ENCODE measurements at regions not wholly inside any gene's neighbourhood (a gene's known extent, or its start where the extent isn't known, plus 50 kb on each side); places are given as distances from the start of the nearest gene placed in this dataset.
A peak's percentile ranks its signal among the peaks of the same experiment; 100 is the strongest.

DNA sequence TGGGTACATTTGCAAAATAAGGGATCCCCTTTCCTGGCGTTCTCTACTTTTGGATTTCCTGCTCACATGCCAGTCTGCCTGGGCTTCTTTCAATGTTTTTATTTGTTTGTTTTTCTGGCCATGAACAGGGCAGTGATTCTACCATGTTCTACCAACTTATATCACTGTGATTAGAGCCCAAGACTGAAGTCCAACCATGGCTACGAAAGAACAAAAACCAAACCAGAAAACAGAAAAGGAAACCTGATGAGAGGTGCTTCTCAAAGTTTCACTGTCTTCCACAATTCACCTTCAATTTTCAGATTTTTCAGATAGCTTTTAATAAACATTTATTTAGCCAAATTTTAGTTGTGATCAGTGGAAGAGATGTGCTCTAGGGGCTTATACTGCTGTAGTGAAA is 187.6 kb upstream of the TACR3 start:
- no peak overlapping the region for H3K4me2 ChIP-seq (ENCODE audit: extremely low read depth, insufficient read depth, low read length)
- H3K36me3 ChIP-seq (ENCODE audit: control insufficient read depth, insufficient read depth, low read length): no peaks in the 10 kb centered on the region
- H3K4me1 ChIP-seq (ENCODE audit: control insufficient read depth, extremely low read depth, insufficient read depth, low read length): no peaks in the 10 kb centered on the region
- H3K79me2 ChIP-seq (ENCODE audit: control insufficient read depth, insufficient read depth, low read length): no peaks in the 10 kb centered on the region
- H3K27me3 ChIP-seq (ENCODE audit: control insufficient read depth, insufficient read depth, low read length): no peaks in the 10 kb centered on the region
- H2AFZ ChIP-seq (ENCODE audit: low read length): no peak overlapping the region
- no peaks in the 10 kb centered on the region for H3K9me3 ChIP-seq (ENCODE audit: control insufficient read depth, insufficient read depth, low read depth, low read length)
- no peak overlapping the region for H3K27ac ChIP-seq (ENCODE audit: insufficient read depth, low read length)
- no peak overlapping the region for H3K4me3 ChIP-seq (replicated peaks in 1 of 4; ENCODE audit: control extremely low read depth in 1 of 4, insufficient read depth in 1 of 4, low read depth in 3 of 4, low read length in 4 of 4)
- no peak for DNase-seq (ENCODE audit: low read depth in 2 of 2)
- H3K9ac ChIP-seq (ENCODE audit: insufficient read depth, low read length): no peak overlapping the region
- TF ChIP-seq EZH2 (IDR thresholded peaks at IDR 0.05; ENCODE audit: low read length, missing control alignments): no peak
- TF ChIP-seq, protein P1, sequence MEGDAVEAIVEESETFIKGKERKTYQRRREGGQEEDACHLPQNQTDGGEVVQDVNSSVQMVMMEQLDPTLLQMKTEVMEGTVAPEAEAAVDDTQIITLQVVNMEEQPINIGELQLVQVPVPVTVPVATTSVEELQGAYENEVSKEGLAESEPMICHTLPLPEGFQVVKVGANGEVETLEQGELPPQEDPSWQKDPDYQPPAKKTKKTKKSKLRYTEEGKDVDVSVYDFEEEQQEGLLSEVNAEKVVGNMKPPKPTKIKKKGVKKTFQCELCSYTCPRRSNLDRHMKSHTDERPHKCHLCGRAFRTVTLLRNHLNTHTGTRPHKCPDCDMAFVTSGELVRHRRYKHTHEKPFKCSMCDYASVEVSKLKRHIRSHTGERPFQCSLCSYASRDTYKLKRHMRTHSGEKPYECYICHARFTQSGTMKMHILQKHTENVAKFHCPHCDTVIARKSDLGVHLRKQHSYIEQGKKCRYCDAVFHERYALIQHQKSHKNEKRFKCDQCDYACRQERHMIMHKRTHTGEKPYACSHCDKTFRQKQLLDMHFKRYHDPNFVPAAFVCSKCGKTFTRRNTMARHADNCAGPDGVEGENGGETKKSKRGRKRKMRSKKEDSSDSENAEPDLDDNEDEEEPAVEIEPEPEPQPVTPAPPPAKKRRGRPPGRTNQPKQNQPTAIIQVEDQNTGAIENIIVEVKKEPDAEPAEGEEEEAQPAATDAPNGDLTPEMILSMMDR (conservative IDR thresholded peaks at IDR 0.05 in 1 of 2, IDR thresholded peaks at IDR 0.05 in 1 of 2; ENCODE audit: low read depth in 1 of 2, low read length in 2 of 2): no peak
- no peaks in the 10 kb centered on the region for H4K20me1 ChIP-seq (ENCODE audit: control insufficient read depth, extremely low read depth, insufficient read depth, low read length)

DNA sequence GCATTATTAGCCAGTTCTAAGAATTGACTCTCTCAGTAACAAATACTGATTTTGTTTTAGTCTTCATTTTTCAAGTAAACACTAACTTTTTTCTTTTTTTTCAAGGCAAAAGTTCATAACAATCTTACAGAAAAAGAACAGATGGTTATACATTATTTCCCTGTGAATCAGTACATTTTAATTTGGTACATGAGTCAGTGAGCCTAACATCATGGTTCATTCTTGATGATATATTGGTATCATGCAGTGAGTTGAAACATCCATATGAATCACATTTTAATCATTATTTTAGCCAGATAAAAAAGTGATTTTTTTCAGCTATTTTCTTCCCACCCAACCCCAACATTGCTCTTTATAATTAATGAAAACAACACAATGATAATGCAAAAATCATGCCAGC is 184.3 kb upstream of the TACR3 start:
- no peak overlapping the region for H3K9ac ChIP-seq (ENCODE audit: insufficient read depth, low read length)
- no peaks in the 10 kb centered on the region for H3K9me3 ChIP-seq (ENCODE audit: control insufficient read depth, insufficient read depth, low read depth, low read length)
- H3K4me2 ChIP-seq (ENCODE audit: extremely low read depth, insufficient read depth, low read length): no peak overlapping the region
- H4K20me1 ChIP-seq (ENCODE audit: control insufficient read depth, extremely low read depth, insufficient read depth, low read length): no peaks in the 10 kb centered on the region
- no peaks in the 10 kb centered on the region for H3K4me1 ChIP-seq (ENCODE audit: control insufficient read depth, extremely low read depth, insufficient read depth, low read length)
- H3K4me3 ChIP-seq (replicated peaks in 1 of 4; ENCODE audit: control extremely low read depth in 1 of 4, insufficient read depth in 1 of 4, low read depth in 3 of 4, low read length in 4 of 4): no peak overlapping the region
- H3K27ac ChIP-seq (ENCODE audit: insufficient read depth, low read length): no peak overlapping the region
- peak; percentile 37 to 38 for DNase-seq (ENCODE audit: low read depth in 2 of 2)
- H3K79me2 ChIP-seq (ENCODE audit: control insufficient read depth, insufficient read depth, low read length): no peaks in the 10 kb centered on the region
- TF ChIP-seq EZH2 (IDR thresholded peaks at IDR 0.05; ENCODE audit: low read length, missing control alignments): no peak
- TF ChIP-seq, protein P1 (conservative IDR thresholded peaks at IDR 0.05 in 1 of 2, IDR thresholded peaks at IDR 0.05 in 1 of 2; ENCODE audit: low read depth in 1 of 2, low read length in 2 of 2): no peak
- H2AFZ ChIP-seq (ENCODE audit: low read length): no peak overlapping the region
- no peaks in the 10 kb centered on the region for H3K36me3 ChIP-seq (ENCODE audit: control insufficient read depth, insufficient read depth, low read length)
- H3K27me3 ChIP-seq (ENCODE audit: control insufficient read depth, insufficient read depth, low read length): no peaks in the 10 kb centered on the region

DNA sequence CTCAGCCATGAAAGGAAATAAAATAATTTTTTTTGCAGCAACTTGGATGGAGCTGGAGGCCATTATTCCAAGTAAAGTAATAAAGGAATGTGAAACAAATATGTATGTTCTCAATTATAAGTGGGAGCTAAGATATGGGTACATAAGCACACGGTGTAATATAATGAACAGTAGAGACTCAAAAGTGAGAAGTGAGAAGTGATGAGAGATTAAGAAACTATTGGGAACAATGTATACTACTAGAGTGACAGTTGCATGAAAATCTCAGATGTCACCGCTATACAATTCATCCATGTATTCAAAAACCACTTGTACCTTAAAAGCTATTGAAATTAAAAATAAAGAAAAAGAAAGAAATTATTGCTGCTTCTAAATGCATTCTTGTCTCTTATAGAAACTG is 182.9 kb upstream of the TACR3 start:
- Histone ChIP-seq H3K27ac (ENCODE audit: insufficient read depth, low read length) (no peak overlapping the region), H3K4me2 (ENCODE audit: extremely low read depth, insufficient read depth, low read length) (no peak overlapping the region), H3K4me3 (replicated peaks in 1 of 4; ENCODE audit: control extremely low read depth in 1 of 4, insufficient read depth in 1 of 4, low read depth in 3 of 4, low read length in 4 of 4) (no peak overlapping the region), H2AFZ (ENCODE audit: low read length) (no peak overlapping the region), H4K20me1 (ENCODE audit: control insufficient read depth, extremely low read depth, insufficient read depth, low read length) (no peaks in the 10 kb centered on the region), H3K9ac (ENCODE audit: insufficient read depth, low read length) (no peak overlapping the region), H3K79me2 (ENCODE audit: control insufficient read depth, insufficient read depth, low read length) (no peaks in the 10 kb centered on the region), H3K36me3 (ENCODE audit: control insufficient read depth, insufficient read depth, low read length) (no peaks in the 10 kb centered on the region), H3K27me3 (ENCODE audit: control insufficient read depth, insufficient read depth, low read length) (no peaks in the 10 kb centered on the region), H3K9me3 (ENCODE audit: control insufficient read depth, insufficient read depth, low read depth, low read length) (no peaks in the 10 kb centered on the region), H3K4me1 (ENCODE audit: control insufficient read depth, extremely low read depth, insufficient read depth, low read length) (no peaks in the 10 kb centered on the region)
- no peak for DNase-seq (ENCODE audit: low read depth in 2 of 2)
- TF ChIP-seq, protein P1 (conservative IDR thresholded peaks at IDR 0.05 in 1 of 2, IDR thresholded peaks at IDR 0.05 in 1 of 2; ENCODE audit: low read depth in 1 of 2, low read length in 2 of 2): no peak
- no peak for TF ChIP-seq EZH2 (IDR thresholded peaks at IDR 0.05; ENCODE audit: low read length, missing control alignments)
